PC-3 (cell line): ENCODE measurements at regions not wholly inside any gene's neighbourhood (a gene's known extent, or its start where the extent isn't known, plus 50 kb on each side); places are given as distances from the start of the nearest gene placed in this dataset.

ENCODE experiments used
- ATAC-seq: fragments of 200-7000 bp; cut with Tn5 transposase; 2 replicates; pipeline ENCODE4 v1.9.1; 2020; ENCODE audit warnings: mild to moderate bottlenecking, moderate library complexity
- BruUV-seq: library from RNA; stranded (reverse); fragments of 400-500 nt; replicated peaks from 2 replicates; lab custom pipeline; 2021; lab: Mats Ljungman, UMichigan
- CTCF ChIA-PET: fragments of 300-600 bp; sonication (Branson Sonifier 250); formaldehyde crosslinking; loops from one replicate; lab custom pipeline; 2022; ENCODE audit warnings: antibody characterized with exemption; lab: Charles Lee
- POLR2A ChIA-PET: fragments of 300-600 bp; sonication (Branson Sonifier 250); formaldehyde crosslinking; loops from one replicate; lab custom pipeline; 2022; ENCODE audit warnings: antibody characterized with exemption; ENCODE audit not compliant: unreplicated experiment; lab: Charles Lee
- DNase-seq: peaks from one replicate; pipeline ENCODE4 v3.0.0-alpha.2; 2015
- H2AFZ ChIP-seq: fragments of 300-600 bp; sonication (generic); 2 replicates; pipeline ENCODE4 v1.6.0; 2016; ENCODE audit warnings: antibody characterized with exemption, low read length
- H3F3A ChIP-seq: fragments of 300-600 bp; sonication (generic); one replicate; pipeline ENCODE4 v1.6.0; 2017; ENCODE audit warnings: antibody characterized with exemption, low read length, control low read depth, mild to moderate bottlenecking; ENCODE audit not compliant: unreplicated experiment
- H3K27ac ChIP-seq: fragments of 300-600 bp; sonication (generic); 2 replicates; pipeline ENCODE4 v1.5.1; 2016; ENCODE audit warnings: mild to moderate bottlenecking, low read length
- H3K27me3 ChIP-seq: fragments of 300-600 bp; sonication (generic); 2 replicates; pipeline ENCODE4 v1.6.1; 2016; ENCODE audit warnings: low read length, mixed read lengths
- H3K36me3 ChIP-seq: fragments of 300-600 bp; sonication (generic); 2 replicates; pipeline ENCODE4 v1.6.1; 2016; ENCODE audit warnings: low read depth, mixed run types, low read length, mixed read lengths
- H3K4me1 ChIP-seq: fragments of 300-600 bp; sonication (generic); 2 replicates; pipeline ENCODE4 v1.5.1; 2016; ENCODE audit warnings: low read length; ENCODE audit not compliant: insufficient read depth
- H3K4me2 ChIP-seq: fragments of 300-600 bp; sonication (generic); 2 replicates; pipeline ENCODE4 v1.6.0; 2016; ENCODE audit warnings: low read length
- H3K4me3 ChIP-seq: fragments of 300-600 bp; sonication (generic); 2 replicates; pipeline ENCODE4 v1.5.1; 2016; ENCODE audit warnings: mild to moderate bottlenecking, low read length, mixed read lengths
- H3K79me2 ChIP-seq: fragments of 300-600 bp; sonication (generic); 2 replicates; pipeline ENCODE4 v1.6.1; 2017; ENCODE audit warnings: low read length, mixed read lengths
- H3K9ac ChIP-seq: fragments of 300-600 bp; sonication (generic); 2 replicates; pipeline ENCODE4 v1.6.0; 2016; ENCODE audit warnings: mild to moderate bottlenecking, low read length
- H3K9me2 ChIP-seq: fragments of 300-600 bp; sonication (generic); replicated peaks from 2 replicates; pipeline ENCODE4 v1.6.1; 2016; ENCODE audit warnings: mixed run types, low read length, mixed read lengths
- H3K9me3 ChIP-seq: fragments of 300-600 bp; sonication (generic); 2 replicates; pipeline ENCODE4 v1.6.1; 2016; ENCODE audit warnings: low read length, mixed read lengths
- H4K20me1 ChIP-seq: fragments of 300-600 bp; sonication (generic); 2 replicates; pipeline ENCODE4 v1.6.1; 2016; ENCODE audit warnings: low read length, mixed read lengths
- EZH2 ChIP-seq: fragments of 300-600 bp; sonication (generic); IDR thresholded peaks from one replicate; pipeline ENCODE4 v1.6.1; 2017; ENCODE audit warnings: antibody characterized with exemption, mild to moderate bottlenecking, low read length; ENCODE audit not compliant: unreplicated experiment
- EZH2phosphoT487 ChIP-seq: fragments of 300-600 bp; sonication (generic); IDR thresholded peaks from 2 replicates; pipeline ENCODE4 v1.6.1; 2018; ENCODE audit warnings: mild to moderate bottlenecking, antibody characterized with exemption, low read length, borderline replicate concordance
- intact Hi-C: fragments of 100-400 bp; cut with micrococcal nuclease; formaldehyde crosslinking; loops from 2 replicates; pipeline ENCODE4 v1.9.0; 2023
- TF ChIP-seq, protein P1 (sequence below): fragments of 300-600 bp; sonication (generic); conservative IDR thresholded peaks from 2 replicates; pipeline ENCODE4 v1.5.1; 2017; ENCODE audit warnings: antibody characterized with exemption, low read depth, mild to moderate bottlenecking, low read length

DNA sequence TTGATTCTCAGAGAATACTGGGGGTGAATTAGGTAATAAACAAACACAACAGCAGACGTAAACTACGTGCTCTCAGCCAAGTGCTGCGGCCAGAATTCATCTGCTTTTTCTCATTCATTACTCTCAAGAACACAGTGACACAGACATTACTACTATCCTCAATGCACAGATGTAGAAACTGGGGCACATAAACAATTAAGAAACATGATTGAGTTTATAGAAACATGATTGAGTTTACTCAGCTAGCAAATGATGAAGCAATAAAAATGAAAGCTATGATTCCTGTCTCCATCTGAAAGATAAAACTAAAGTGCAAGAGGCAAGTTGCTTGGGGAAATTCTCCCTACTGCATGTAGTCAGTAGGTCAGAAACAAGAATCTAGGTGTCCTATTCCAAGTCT, 140.5 kb downstream of the IFI44 start:
- intact Hi-C loops: no loop called here
- DNase-seq (no peak), ATAC-seq (no peak)
- Histone ChIP-seq H3K27me3 (no peaks in the 10 kb centered on the region), H3K27ac (no peak overlapping the region), H3K9me3 (no peaks in the 10 kb centered on the region), H3F3A (no peaks in the 10 kb centered on the region), H3K4me2 (no peak overlapping the region), H3K9ac (no peak overlapping the region), H3K36me3 (no peaks in the 10 kb centered on the region), H2AFZ (no peak overlapping the region), H3K9me2 (no peaks in the 10 kb centered on the region), H3K79me2 (no peaks in the 10 kb centered on the region), H3K4me3 (no peak overlapping the region), H3K4me1 (no peaks in the 10 kb centered on the region), H4K20me1 (no peaks in the 10 kb centered on the region)
- TF ChIP-seq, protein P1, sequence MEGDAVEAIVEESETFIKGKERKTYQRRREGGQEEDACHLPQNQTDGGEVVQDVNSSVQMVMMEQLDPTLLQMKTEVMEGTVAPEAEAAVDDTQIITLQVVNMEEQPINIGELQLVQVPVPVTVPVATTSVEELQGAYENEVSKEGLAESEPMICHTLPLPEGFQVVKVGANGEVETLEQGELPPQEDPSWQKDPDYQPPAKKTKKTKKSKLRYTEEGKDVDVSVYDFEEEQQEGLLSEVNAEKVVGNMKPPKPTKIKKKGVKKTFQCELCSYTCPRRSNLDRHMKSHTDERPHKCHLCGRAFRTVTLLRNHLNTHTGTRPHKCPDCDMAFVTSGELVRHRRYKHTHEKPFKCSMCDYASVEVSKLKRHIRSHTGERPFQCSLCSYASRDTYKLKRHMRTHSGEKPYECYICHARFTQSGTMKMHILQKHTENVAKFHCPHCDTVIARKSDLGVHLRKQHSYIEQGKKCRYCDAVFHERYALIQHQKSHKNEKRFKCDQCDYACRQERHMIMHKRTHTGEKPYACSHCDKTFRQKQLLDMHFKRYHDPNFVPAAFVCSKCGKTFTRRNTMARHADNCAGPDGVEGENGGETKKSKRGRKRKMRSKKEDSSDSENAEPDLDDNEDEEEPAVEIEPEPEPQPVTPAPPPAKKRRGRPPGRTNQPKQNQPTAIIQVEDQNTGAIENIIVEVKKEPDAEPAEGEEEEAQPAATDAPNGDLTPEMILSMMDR: no peak
- no peak for TF ChIP-seq EZH2
- ChIA-PET CTCF (no interaction called here), POLR2A (no interaction called here)
- BruUV-seq: no TSS peak

DNA sequence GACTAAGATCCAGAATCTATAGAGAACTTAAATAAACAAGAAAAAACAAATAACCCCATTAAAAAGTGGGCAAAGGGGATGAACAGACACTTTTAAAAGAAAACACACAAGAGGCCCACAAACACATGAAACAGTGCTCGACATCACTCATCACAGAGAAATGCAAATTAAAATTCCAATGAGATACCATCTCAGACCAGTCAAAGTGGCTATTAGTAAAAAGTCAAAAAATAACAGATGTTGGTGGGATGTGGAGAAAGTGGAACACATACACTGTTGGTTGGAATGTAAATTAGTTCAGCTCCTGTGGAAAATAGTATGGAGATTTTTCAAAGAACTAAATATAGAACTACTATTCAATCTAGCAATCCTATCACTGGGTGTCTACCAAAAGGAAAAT, 143.1 kb downstream of the IFI44 start:
- no peak for TF ChIP-seq EZH2
- no peak overlapping the region for H2AFZ ChIP-seq
- H3K27me3 ChIP-seq: no peaks in the 10 kb centered on the region
- no peak for DNase-seq
- no peaks in the 10 kb centered on the region for H3F3A ChIP-seq
- intact Hi-C loops: no loop called here
- no peaks in the 10 kb centered on the region for H4K20me1 ChIP-seq
- H3K9ac ChIP-seq: no peak overlapping the region
- no peak overlapping the region for H3K4me2 ChIP-seq
- no TSS peak for BruUV-seq
- H3K9me2 ChIP-seq: no peaks in the 10 kb centered on the region
- CTCF ChIA-PET: no interaction called here
- no peaks in the 10 kb centered on the region for H3K4me1 ChIP-seq
- POLR2A ChIA-PET: no interaction called here
- no peak overlapping the region for H3K27ac ChIP-seq
- H3K36me3 ChIP-seq: no peaks in the 10 kb centered on the region
- H3K9me3 ChIP-seq: no peaks in the 10 kb centered on the region
- no peak for ATAC-seq
- H3K79me2 ChIP-seq: no peaks in the 10 kb centered on the region
- no peak overlapping the region for H3K4me3 ChIP-seq

DNA sequence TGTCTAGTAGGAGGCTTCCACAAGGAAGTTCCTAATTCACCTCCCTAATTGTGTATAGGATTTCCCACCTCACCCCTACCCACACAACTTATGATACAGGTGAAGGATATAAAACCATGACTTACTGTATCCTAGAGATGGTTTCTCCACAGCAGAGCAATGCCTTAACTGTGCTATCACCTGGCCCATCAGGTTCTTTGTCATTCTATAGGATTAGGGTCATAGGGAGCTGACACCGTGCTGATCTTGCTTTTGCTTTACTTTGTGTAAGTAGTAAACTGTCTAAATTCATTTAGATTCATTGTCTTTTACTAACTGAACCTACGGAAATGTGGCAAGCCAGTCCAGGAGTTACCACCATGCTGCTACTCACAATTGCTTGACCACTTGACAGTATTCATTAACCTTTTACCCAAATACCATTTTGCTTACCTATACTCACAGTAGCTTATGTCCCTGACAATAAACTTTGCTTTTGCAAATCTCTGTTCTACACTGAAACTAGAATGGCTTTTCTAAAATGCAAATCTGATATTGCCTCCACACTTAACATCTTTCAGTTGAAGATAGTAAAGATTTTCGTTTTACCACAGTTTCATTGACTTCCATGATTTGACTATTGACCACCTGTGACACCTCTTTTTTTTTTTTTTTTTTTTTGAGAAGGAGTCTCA, 147.6 kb downstream of the IFI44 start:
- ATAC-seq: no peak
- POLR2A ChIA-PET: no interaction called here
- no peak for TF ChIP-seq EZH2phosphoT487
- no peak for TF ChIP-seq EZH2
- TF ChIP-seq, protein P1: no peak

More for the DNA sequence above, 147.6 kb downstream of the IFI44 start:
- no peaks in the 10 kb centered on the region for H3F3A ChIP-seq
- no peak overlapping the region for H3K4me2 ChIP-seq
- no peak overlapping the region for H3K9ac ChIP-seq
- no peaks in the 10 kb centered on the region for H3K4me1 ChIP-seq
- H3K79me2 ChIP-seq: no peaks in the 10 kb centered on the region
- no peak overlapping the region for H3K27ac ChIP-seq
- H2AFZ ChIP-seq: no peak overlapping the region
- no peaks in the 10 kb centered on the region for H3K36me3 ChIP-seq
- no peaks in the 10 kb centered on the region for H3K9me2 ChIP-seq
- intact Hi-C loops: no loop called here
- BruUV-seq: no TSS peak
- no peaks in the 10 kb centered on the region for H3K27me3 ChIP-seq
- no peaks in the 10 kb centered on the region for H3K9me3 ChIP-seq
- no peak for DNase-seq
- CTCF ChIA-PET: no interaction called here
- H4K20me1 ChIP-seq: no peaks in the 10 kb centered on the region
- no peak overlapping the region for H3K4me3 ChIP-seq
